IPS DF 6.9 (cell line): ENCODE measurements at regions not wholly inside any gene's neighbourhood (a gene's known extent, or its start where the extent isn't known, plus 50 kb on each side); places are given as distances from the start of the nearest gene placed in this dataset.
A peak's percentile ranks its signal among the peaks of the same experiment; 100 is the strongest.

Source experiments
- DNase-seq: peaks from one replicate; pipeline ENCODE4 v3.0.0-alpha.2; 2013; ENCODE audit warnings: low read depth, low spot score
- H3K27ac ChIP-seq: one replicate; pipeline ENCODE4 v1.5.1; 2013; ENCODE audit warnings: low read length, control low read depth
- H3K27me3 ChIP-seq: 2 replicates; pipeline ENCODE4 v1.6.1; 2013; ENCODE audit warnings: mild to moderate bottlenecking, low read length; ENCODE audit not compliant: control insufficient read depth, insufficient read depth
- H3K36me3 ChIP-seq: 2 replicates; pipeline ENCODE4 v1.6.1; 2013; ENCODE audit warnings: low read length; ENCODE audit not compliant: control insufficient read depth, insufficient read depth
- H3K4me1 ChIP-seq: 2 replicates; pipeline ENCODE4 v1.6.1; 2013; ENCODE audit warnings: low read length; ENCODE audit not compliant: control insufficient read depth, insufficient read depth
- H3K4me3 ChIP-seq: 2 replicates; pipeline ENCODE4 v1.5.1; 2013; ENCODE audit warnings: mild to moderate bottlenecking, low read length
- H3K9me3 ChIP-seq: 2 replicates; pipeline ENCODE4 v1.6.1; 2013; ENCODE audit warnings: low read length, inconsistent platforms; ENCODE audit not compliant: control insufficient read depth, insufficient read depth
- WGBS: extraction: QIAGEN DNeasy Blood & Tissue Kit; methylation state at CpG from one replicate; pipeline ENCODE4 v1.1.7; 2013; ENCODE audit warnings: mixed read lengths, missing lambda C conversion rate; ENCODE audit not compliant: insufficient read length, insufficient coverage; 5-methylcytosine and 5-hydroxymethylcytosine counted together

DNA sequence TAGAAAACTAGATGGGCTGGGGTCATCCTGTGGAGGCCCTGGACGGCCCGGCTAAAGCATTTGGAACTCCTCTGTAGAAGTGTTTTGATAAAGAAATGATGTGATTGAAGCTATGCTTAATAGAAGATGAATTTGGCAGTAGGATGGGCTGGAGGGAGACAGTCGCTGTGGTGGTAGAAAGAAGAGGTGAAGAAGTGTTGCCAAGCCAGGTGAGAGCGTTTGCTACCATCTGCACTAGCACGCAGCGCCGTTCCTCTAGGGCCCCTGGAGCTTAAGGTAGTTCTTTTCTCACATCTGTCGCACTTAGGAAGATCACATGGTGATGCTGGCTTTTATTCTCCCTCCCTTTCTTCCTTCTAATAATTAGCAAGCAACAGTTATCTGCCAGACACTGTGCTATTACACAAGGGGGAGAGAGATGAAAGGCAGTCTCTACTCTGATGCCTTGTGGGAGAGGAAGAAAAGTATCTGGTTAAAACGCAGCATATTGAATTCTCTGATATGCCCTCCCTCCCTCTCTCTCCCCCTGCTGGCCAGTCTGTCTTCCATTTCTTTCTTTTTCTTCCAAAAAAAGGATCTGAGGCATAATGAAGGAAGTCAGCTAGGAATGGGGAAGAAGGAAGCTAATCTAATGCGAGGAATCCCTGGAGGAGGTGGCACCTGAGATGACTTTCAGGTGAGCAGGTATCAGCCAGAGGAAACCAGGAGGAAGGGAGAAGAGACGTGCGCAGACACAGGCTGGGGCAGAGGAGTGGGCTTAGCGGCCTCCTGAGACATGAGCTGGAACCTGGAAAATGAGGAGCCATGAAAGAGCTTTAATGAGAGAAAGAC, 162.3 kb upstream of the KLF14 start:
- Histone ChIP-seq H3K27ac (no peak overlapping the region), H3K9me3 (no peaks in the 10 kb centered on the region), H3K4me1 (peaks cover 4% of the 10 kb centered on the region; the same call in 1 of the 2 replicates), H3K27me3 (no peaks in the 10 kb centered on the region), H3K36me3 (no peaks in the 10 kb centered on the region), H3K4me3 (no peak overlapping the region)
- WGBS = no CpG with 5 or more reads among the region's 13 CpGs
- DNase-seq = no peak

DNA sequence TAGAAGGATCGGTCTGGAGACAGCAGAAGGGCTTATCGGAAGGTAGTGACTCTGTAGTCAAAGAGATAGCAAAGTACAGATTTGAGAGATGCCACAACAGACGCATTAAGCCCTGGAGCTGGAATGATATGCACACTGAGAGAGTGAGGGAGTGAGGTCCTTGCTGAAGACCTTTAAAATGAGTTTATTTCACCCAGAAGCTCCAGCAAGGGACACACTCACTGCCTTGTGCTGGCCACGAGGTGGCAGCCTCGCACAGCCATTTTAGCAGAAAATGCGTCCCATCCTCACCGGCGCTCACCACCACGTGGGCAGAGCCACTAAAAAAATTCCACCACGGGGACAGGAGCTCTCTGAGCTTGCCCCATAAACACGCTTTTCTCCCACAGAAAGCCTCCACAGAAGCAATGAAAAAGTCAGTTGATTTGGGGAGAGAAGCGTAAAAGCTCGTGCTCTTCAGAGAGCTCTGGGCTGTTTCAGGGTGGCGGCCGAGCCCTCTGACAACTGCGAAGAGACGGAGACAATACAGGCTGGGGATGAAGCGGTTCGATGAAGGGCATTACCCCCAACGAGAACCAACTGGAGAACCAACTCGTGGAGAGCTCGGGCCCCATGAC, 163.0 kb upstream of the KLF14 start:
- no CpG with 5 or more reads among the region's 22 CpGs for WGBS
- no peaks in the 10 kb centered on the region for H3K27me3 ChIP-seq
- H3K36me3 ChIP-seq = no peaks in the 10 kb centered on the region
- no peak overlapping the region for H3K4me3 ChIP-seq
- H3K9me3 ChIP-seq = no peaks in the 10 kb centered on the region
- H3K4me1 ChIP-seq = peaks cover 6% of the 10 kb centered on the region; the same call in 1 of the 2 replicates
- DNase-seq = peak; percentile 74
- no peak overlapping the region for H3K27ac ChIP-seq

GRCh38 chr7:130897515-130898419, 163.8 kb upstream of the KLF14 start:
- no peaks in the 10 kb centered on the region for H3K36me3 ChIP-seq
- DNase-seq = no peak
- no peaks in the 10 kb centered on the region for H3K9me3 ChIP-seq
- peaks cover 6% of the 10 kb centered on the region; the same call in 1 of the 2 replicates for H3K4me1 ChIP-seq
- H3K27ac ChIP-seq = no peak overlapping the region
- no peaks in the 10 kb centered on the region for H3K27me3 ChIP-seq
- no CpG with 5 or more reads among the region's 24 CpGs for WGBS
- H3K4me3 ChIP-seq = no peak overlapping the region

GRCh38 chr7:130899071-130899560, 165.1 kb upstream of the KLF14 start:
- no peak overlapping the region for H3K27ac ChIP-seq
- no peak for DNase-seq
- no CpG with 5 or more reads among the region's 11 CpGs for WGBS
- no peaks in the 10 kb centered on the region for H3K27me3 ChIP-seq
- no peaks in the 10 kb centered on the region for H3K9me3 ChIP-seq
- peaks cover 5% of the 10 kb centered on the region; the same call in 1 of the 2 replicates for H3K4me1 ChIP-seq
- no peak overlapping the region for H3K4me3 ChIP-seq
- H3K36me3 ChIP-seq = no peaks in the 10 kb centered on the region

DNA sequence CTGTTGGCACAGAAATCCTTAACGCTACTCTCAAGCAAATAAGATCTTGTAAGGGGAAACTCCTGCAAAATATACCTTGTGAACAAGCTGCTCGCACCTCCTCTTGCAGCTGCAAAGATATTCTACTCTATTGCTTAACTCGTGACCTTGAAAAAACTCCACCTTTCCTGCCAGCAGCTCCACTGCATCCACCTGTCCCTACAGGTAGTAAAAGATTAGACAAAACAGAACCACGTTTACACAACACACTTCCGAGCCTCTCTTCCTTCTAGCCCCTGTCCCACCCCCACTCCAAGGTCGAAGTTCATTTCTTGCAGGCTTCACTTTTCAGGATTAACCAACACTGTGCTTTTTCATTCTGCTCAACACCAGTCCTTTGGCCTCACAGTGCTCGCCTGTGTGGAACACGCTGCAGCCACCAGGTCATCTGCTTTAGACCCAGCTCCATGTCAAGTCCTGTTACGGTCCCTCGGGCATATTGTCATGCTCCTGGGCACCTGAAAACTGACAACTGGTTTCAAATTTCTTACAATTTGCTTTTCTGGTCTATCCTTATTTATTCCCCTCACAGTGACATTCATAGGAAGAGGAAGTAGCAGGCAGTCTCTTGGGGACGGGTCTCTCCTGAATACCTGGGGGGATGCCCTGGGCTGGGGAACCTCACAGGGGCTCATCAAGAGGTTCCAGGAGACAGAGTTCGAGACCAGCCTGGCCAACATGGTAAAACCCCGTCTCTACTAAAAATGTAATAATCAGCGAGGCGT, 165.8 kb upstream of the KLF14 start:
- H3K9me3 ChIP-seq = no peaks in the 10 kb centered on the region
- H3K36me3 ChIP-seq = no peaks in the 10 kb centered on the region
- no peak for DNase-seq
- no peak overlapping the region for H3K27ac ChIP-seq
- H3K4me3 ChIP-seq = no peak overlapping the region
- no CpG with 5 or more reads among the region's 15 CpGs for WGBS
- no peaks in the 10 kb centered on the region for H3K27me3 ChIP-seq
- 0 out of 2 replicates have a peak, but pooled peaks cover 2% of the 10 kb centered on the region for H3K4me1 ChIP-seq

DNA sequence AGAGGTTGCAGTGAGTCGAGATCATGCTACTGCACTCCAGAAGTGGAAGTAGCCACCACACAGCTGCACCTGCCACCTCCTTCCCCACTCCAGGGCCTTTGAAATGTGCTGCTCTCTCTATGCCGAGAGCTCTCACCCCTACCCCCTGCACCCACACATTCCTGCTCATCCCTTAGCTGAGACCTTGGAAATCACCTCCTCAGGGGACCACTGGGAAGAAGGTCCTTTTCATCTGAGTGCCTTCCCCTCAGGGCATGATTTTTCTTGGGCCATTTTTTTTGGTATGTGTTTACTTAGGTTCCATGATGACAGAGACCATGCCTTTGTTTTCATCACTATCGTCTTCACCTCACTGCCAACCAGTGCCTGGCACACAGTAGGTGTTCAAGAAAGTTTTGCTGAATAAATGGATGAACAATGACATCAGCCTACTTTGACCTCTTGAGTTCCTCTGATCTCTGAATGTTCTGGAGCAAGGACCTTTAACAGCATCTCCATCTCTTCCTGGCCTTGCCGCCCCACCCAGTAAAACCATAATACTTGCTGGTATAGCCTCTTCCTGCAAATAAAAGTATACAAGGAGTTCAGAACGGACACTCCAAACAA, 166.6 kb upstream of the KLF14 start:
- no peak overlapping the region for H3K27ac ChIP-seq
- no peak overlapping the region for H3K4me3 ChIP-seq
- H3K9me3 ChIP-seq = no peaks in the 10 kb centered on the region
- no peak for DNase-seq
- H3K27me3 ChIP-seq = no peaks in the 10 kb centered on the region
- H3K4me1 ChIP-seq = 0 out of 2 replicates have a peak, but pooled peaks cover 2% of the 10 kb centered on the region
- H3K36me3 ChIP-seq = no peaks in the 10 kb centered on the region
- WGBS = no CpG with 5 or more reads among the region's 5 CpGs

GRCh38 chr7:130901209-130901783, 167.3 kb upstream of the KLF14 start:
- Histone ChIP-seq H3K27ac (no peak overlapping the region), H3K4me3 (no peak overlapping the region), H3K4me1 (0 out of 2 replicates have a peak, but pooled peaks cover 2% of the 10 kb centered on the region), H3K9me3 (no peaks in the 10 kb centered on the region), H3K36me3 (no peaks in the 10 kb centered on the region), H3K27me3 (no peaks in the 10 kb centered on the region)
- DNase-seq = no peak
- WGBS = no CpG with 5 or more reads among the region's 17 CpGs

DNA sequence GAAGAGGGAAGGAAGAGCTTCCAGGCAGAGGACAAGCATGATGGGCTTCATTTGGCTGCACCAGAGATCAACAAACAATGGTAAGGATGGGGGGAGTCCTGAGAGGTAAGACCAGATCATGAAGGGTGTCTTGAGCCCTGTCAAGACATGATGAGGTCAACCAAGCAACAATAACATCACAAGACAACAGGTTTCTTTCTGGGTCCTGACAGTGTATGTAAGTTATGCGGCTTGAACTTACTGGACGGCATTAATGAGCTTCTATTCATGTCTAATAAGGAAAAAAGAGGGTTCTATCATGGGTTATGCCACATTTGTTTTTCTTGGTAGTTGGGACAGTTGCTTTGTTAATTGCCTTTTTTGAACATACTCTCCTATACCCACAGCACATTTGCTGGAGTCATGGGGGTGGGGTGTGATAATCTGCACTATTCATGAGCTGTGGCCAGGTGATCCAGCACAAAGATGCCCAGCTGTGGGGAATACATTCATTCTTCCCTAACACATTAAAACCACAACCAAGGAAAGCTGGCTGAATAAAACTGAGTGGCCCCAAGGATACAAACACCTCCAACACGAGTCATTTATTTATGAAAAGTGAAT, 168.8 kb upstream of the KLF14 start:
- Histone ChIP-seq H3K4me1 (0 out of 2 replicates have a peak, but pooled peaks cover 2% of the 10 kb centered on the region), H3K9me3 (no peaks in the 10 kb centered on the region), H3K27me3 (no peaks in the 10 kb centered on the region), H3K4me3 (no peak overlapping the region), H3K27ac (no peak overlapping the region), H3K36me3 (no peaks in the 10 kb centered on the region)
- WGBS = no CpG with 5 or more reads among the region's 3 CpGs
- DNase-seq = no peak
